Ovary (tissue), 7 donors: ENCODE measurements at regions not wholly inside any gene's neighbourhood (a gene's known extent, or its start where the extent isn't known, plus 50 kb on each side); places are given as distances from the start of the nearest gene placed in this dataset.

Experiments
- DNase-seq, 5 donors: peaks; one replicate each; pipeline ENCODE4 v3.0.0-alpha.2; 2019 to 2020
- H3K27ac ChIP-seq, 2 donors: fragments of 200-600 bp; one replicate each; pipeline versions ENCODE4 v1.5.1 to v1.8.0; 2019 to 2022
- H3K27me3 ChIP-seq: fragments of 200-600 bp; one replicate; pipeline ENCODE4 v1.8.0; 2022
- H3K36me3 ChIP-seq: fragments of 200-600 bp; sonication (generic); one replicate; pipeline ENCODE4 v1.5.1; 2019
- H3K4me1 ChIP-seq: one replicate; pipeline ENCODE4 v1.8.1; 2013; ENCODE audit warnings: mild to moderate bottlenecking, moderate library complexity; ENCODE audit not compliant: insufficient read depth
- H3K4me3 ChIP-seq: fragments of 200-600 bp; sonication (generic); one replicate; pipeline ENCODE4 v1.5.1; 2017
- H3K9me3 ChIP-seq, 2 donors: fragments of 200-600 bp in 1 of 2; sonication (generic) in 1 of 2; one replicate each; pipeline versions ENCODE4 v1.5.1 to v1.8.1; 2013 to 2019; ENCODE audit warnings: mild to moderate bottlenecking in 1 of 2, moderate library complexity in 1 of 2
- EP300 ChIP-seq: sonication (generic); formaldehyde crosslinking; IDR thresholded peaks from one replicate; pipeline ENCODE4 v1.6.1; 2017; ENCODE audit warnings: antibody characterized with exemption
- POLR2A ChIP-seq: fragments of 450-650 bp; IDR thresholded peaks from one replicate; pipeline ENCODE4 v1.6.1; 2017; ENCODE audit warnings: antibody characterized with exemption, mild to moderate bottlenecking, moderate library complexity
- WGBS, 3 donors: extraction: QIAGEN DNeasy Blood & Tissue Kit in 1 of 3; methylation state at CpG; one replicate each; pipeline versions ENCODE4 v1.1.5 to v1.1.7; 2013 to 2017; 5-methylcytosine and 5-hydroxymethylcytosine counted together
- intact Hi-C, 4 donors: fragments of 100-400 bp; cut with DNase I; formaldehyde crosslinking; loops; one replicate each; pipeline versions ENCODE4 v1.11.0 to v1.15.1; 2022 to 2023
- TF ChIP-seq, protein P1 (sequence below), 3 donors: fragments of 450-650 bp in 2 of 3; fragments of 200-600 bp in 1 of 3; IDR thresholded peaks; one replicate each; pipeline versions ENCODE4 v1.5.1 to v1.8.0; 2016 to 2022; ENCODE audit warnings: antibody characterized with exemption in 3 of 3, mild to moderate bottlenecking in 1 of 3
- donor health status: DM: no; HTN: no; CAD: no; lungs with moderate emphysema.
- donor health status: DM: no; HTN: no; CAD: no.
- donor health status: Bipolar disorder and iron deficiency.
- donor health status: DM: no; HTN: no; CAD: no.
- donor health status: DM: yes; HTN: yes; CAD: no.

DNA sequence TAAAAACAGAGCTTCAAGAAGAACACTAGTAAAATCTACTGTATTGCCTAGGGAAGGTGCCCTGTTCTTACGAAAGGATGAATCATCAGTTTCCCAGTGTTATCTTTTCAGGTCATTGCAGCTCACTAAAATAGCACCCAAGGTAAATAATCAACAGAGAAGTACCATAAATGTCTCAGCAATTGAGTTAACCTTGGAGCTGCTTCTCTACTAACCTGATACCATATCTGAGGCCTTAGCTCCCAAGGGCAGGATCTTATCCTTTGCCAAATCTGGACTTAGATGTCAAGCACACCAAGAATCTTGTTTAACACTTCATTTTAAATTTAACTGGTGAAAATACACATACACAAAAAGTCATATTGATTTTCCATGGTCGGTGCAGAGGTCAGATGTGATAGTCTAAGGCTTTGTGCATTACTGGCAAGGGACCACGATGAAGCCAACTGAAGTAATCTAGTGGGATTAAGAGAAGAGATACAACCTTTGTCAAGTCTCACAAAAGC is 81.5 kb downstream of the EDN1 start:
- no peak for TF ChIP-seq POLR2A
- TF ChIP-seq, protein P1, sequence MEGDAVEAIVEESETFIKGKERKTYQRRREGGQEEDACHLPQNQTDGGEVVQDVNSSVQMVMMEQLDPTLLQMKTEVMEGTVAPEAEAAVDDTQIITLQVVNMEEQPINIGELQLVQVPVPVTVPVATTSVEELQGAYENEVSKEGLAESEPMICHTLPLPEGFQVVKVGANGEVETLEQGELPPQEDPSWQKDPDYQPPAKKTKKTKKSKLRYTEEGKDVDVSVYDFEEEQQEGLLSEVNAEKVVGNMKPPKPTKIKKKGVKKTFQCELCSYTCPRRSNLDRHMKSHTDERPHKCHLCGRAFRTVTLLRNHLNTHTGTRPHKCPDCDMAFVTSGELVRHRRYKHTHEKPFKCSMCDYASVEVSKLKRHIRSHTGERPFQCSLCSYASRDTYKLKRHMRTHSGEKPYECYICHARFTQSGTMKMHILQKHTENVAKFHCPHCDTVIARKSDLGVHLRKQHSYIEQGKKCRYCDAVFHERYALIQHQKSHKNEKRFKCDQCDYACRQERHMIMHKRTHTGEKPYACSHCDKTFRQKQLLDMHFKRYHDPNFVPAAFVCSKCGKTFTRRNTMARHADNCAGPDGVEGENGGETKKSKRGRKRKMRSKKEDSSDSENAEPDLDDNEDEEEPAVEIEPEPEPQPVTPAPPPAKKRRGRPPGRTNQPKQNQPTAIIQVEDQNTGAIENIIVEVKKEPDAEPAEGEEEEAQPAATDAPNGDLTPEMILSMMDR (IDR thresholded peaks at IDR 0.05) = no peak
- no peak for TF ChIP-seq EP300
- intact Hi-C loops = no loop called here
- Histone ChIP-seq H3K27ac (no peak overlapping the region), H3K36me3 (no peaks in the 10 kb centered on the region), H3K27me3 (no peaks in the 10 kb centered on the region), H3K4me1 (no peaks in the 10 kb centered on the region), H3K4me3 (no peak overlapping the region), H3K9me3 (no peaks in the 10 kb centered on the region)
- no peak for DNase-seq
- 68 to 77% (median 74%) methylated on average over 3 of the region's 3 CpGs for WGBS, 3 donors

GRCh38 chr6:12379181-12379580 is 89.0 kb downstream of the EDN1 start:
- no peaks in the 10 kb centered on the region for H3K27me3 ChIP-seq
- TF ChIP-seq POLR2A (no peak), EP300 (no peak)
- TF ChIP-seq, protein P1 (IDR thresholded peaks at IDR 0.05) = no peak
- intact Hi-C loops = no loop called here
- DNase-seq = no peak
- WGBS, 3 donors = 75 to 83% (median 80%) methylated on average over 1 of the region's 1 CpG
- H3K9me3 ChIP-seq = no peaks in the 10 kb centered on the region
- H3K36me3 ChIP-seq = no peaks in the 10 kb centered on the region
- H3K4me3 ChIP-seq = no peak overlapping the region
- H3K27ac ChIP-seq = no peak overlapping the region
- no peaks in the 10 kb centered on the region for H3K4me1 ChIP-seq

DNA sequence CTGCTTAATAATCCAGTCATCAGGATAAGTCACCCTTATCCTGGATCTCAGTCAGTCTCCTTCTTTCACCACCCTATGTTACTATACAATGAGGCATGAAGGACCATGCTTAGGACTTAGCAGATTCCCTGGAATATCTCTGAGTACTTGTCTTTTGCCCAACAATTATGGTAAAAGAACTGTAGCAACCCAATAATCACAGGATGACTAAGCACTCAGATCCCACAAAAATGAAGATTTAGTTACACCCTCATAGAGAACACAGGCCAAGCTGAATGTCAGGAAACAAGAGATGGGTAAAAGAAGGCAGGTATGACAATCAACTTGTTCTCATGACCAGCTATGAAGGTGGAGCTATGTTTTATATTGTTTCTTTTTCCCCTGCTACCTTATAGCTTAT is 91.4 kb downstream of the EDN1 start:
- no peaks in the 10 kb centered on the region for H3K4me1 ChIP-seq
- DNase-seq = no peak
- H3K36me3 ChIP-seq = no peaks in the 10 kb centered on the region
- no peaks in the 10 kb centered on the region for H3K27me3 ChIP-seq
- no peak overlapping the region for H3K4me3 ChIP-seq
- TF ChIP-seq, protein P1 (IDR thresholded peaks at IDR 0.05) = no peak
- no peak for TF ChIP-seq POLR2A
- no peak for TF ChIP-seq EP300
- no peaks in the 10 kb centered on the region for H3K9me3 ChIP-seq
- H3K27ac ChIP-seq = no peak overlapping the region
- intact Hi-C loops = no loop called here

DNA sequence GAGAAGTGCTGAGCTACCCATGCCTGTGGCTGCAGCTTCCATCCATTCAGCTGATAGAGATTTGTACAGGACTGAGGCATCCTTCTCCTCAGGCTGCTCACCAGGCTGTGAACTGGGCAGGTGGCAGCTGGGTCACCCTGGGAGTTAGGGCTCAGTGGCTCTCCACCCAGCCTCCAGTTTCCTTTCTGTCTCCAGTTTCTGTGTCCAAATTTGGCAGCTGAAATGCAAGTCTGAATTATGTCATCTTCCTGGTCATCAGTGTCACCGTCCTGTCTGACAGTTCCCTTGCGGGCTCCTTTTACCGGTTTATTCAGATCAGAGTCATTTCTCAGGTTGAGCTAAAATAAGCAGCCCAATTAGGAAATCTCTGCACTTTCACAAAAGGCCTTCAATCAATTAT is 93.3 kb downstream of the EDN1 start:
- Histone ChIP-seq H3K9me3 (no peaks in the 10 kb centered on the region), H3K4me3 (no peak overlapping the region), H3K27me3 (no peaks in the 10 kb centered on the region), H3K36me3 (no peaks in the 10 kb centered on the region), H3K27ac (no peak overlapping the region), H3K4me1 (no peaks in the 10 kb centered on the region)
- no peak for DNase-seq
- WGBS, 3 donors = 85 to 92% (median 89%) methylated on average over 3 of the region's 3 CpGs
- intact Hi-C loops = no loop called here
- no peak for TF ChIP-seq EP300

DNA sequence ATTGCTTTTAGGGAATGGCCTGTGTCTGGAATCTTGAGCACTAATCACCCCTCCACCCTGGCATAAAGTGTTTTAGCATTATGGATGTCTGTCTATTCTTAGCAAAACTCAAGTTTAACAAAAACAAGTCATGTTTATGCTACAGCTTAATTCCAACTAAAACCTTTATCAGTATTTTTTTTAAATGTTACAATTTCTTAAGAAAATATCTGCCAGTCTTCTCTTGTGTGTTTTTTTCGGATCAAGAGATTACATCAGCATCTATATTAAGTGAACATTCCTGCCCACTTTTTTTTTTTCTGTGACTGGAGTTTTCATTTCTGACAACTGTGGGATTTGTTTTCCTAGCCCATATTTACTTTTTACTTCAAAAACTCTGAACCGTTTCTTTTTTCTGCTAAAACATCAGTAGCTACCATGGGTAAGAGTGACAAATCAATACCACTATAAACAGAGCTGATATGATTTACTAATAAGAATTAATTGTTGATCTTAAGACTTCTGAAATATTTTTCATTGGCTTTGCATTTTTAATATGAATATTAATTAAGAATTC is 94.3 kb downstream of the EDN1 start:
- Histone ChIP-seq H3K27me3 (no peaks in the 10 kb centered on the region), H3K27ac (no peak overlapping the region), H3K9me3 (no peaks in the 10 kb centered on the region), H3K4me3 (no peak overlapping the region), H3K4me1 (no peaks in the 10 kb centered on the region), H3K36me3 (no peaks in the 10 kb centered on the region)
- WGBS, 3 donors = 21 to 50% (median 24%) methylated on average over 2 of the region's 2 CpGs
- DNase-seq = no peak
- TF ChIP-seq POLR2A = no peak
- TF ChIP-seq, protein P1 (IDR thresholded peaks at IDR 0.05) = no peak
- no peak for TF ChIP-seq EP300
- intact Hi-C loops = no loop called here
